Embryonic facial prominence (tissue), 1 donor: ENCODE measurements at regions not wholly inside any gene's neighbourhood (a gene's known extent, or its start where the extent isn't known, plus 50 kb on each side); places are given as distances from the start of the nearest gene placed in this dataset.
"Not testable (repeated sequence)": the region's sequence is repeated elsewhere in the genome, so short reads cannot be mapped to it uniquely, and the experiment has no call there.

ENCODE experiments used
- DNase-seq: peaks from one replicate; pipeline ENCODE4 v3.0.0-alpha.2; 2016; ENCODE audit errors: extremely low spot score

- DNase-seq, result not testable (repeated sequence)
These were observed 249.3 kb upstream of the GOT2 start for GRCh38 chr16:58983181-58983965.

GRCh38 chr16:58970775-58971174, 236.7 kb upstream of the GOT2 start:
- no peak for DNase-seq

- DNase-seq, result no peak
These were observed 229.4 kb upstream of the GOT2 start for GRCh38 chr16:58963479-58963878.

- DNase-seq, result no peak
These were observed 228.7 kb upstream of the GOT2 start for GRCh38 chr16:58962811-58963210.

GRCh38 chr16:58960484-58960883, 226.4 kb upstream of the GOT2 start:
- DNase-seq, result no peak

- no peak for DNase-seq
These were observed 225.9 kb upstream of the GOT2 start for GRCh38 chr16:58960034-58960433.

GRCh38 chr16:58958749-58959148, 224.6 kb upstream of the GOT2 start:
- no peak for DNase-seq

- no peak for DNase-seq
These were observed 214.1 kb upstream of the GOT2 start for GRCh38 chr16:58948244-58948643.

GRCh38 chr16:58940609-58941008, 206.5 kb upstream of the GOT2 start:
- no peak for DNase-seq

- no peak for DNase-seq
These were observed 204.7 kb upstream of the GOT2 start for GRCh38 chr16:58938811-58939210.

GRCh38 chr16:58937661-58938060, 203.5 kb upstream of the GOT2 start:
- DNase-seq, result no peak

- no peak for DNase-seq
These were observed 199.1 kb upstream of the GOT2 start for GRCh38 chr16:58933186-58933585.

GRCh38 chr16:58931436-58931835, 197.3 kb upstream of the GOT2 start:
- DNase-seq, result no peak

- DNase-seq, result no peak
These were observed 189.0 kb upstream of the GOT2 start for GRCh38 chr16:58923094-58923493.

GRCh38 chr16:58913456-58913855, 179.3 kb upstream of the GOT2 start:
- DNase-seq, result no peak

- no peak for DNase-seq
These were observed 178.5 kb upstream of the GOT2 start for GRCh38 chr16:58912571-58912970.

GRCh38 chr16:58906981-58907715, 173.0 kb upstream of the GOT2 start:
- DNase-seq, result no peak

- DNase-seq, result no peak
These were observed 170.2 kb upstream of the GOT2 start for GRCh38 chr16:58904291-58904690.

GRCh38 chr16:58889516-58889915, 155.4 kb upstream of the GOT2 start:
- no peak for DNase-seq

GRCh38 chr16:58885528-58886170, 151.5 kb upstream of the GOT2 start:
- no peak for DNase-seq

GRCh38 chr16:58884141-58884540, 150.0 kb upstream of the GOT2 start:
- no peak for DNase-seq

GRCh38 chr16:58883131-58883530, 149.0 kb upstream of the GOT2 start:
- no peak for DNase-seq

- DNase-seq, result no peak
These were observed 148.2 kb upstream of the GOT2 start for GRCh38 chr16:58882292-58882691.
